ENCODE measurements at regions not wholly inside any gene's neighbourhood (a gene's known extent, or its start where the extent isn't known, plus 50 kb on each side); places are given as distances from the start of the nearest gene placed in this dataset.

- TF ChIP-seq, protein P1, sequence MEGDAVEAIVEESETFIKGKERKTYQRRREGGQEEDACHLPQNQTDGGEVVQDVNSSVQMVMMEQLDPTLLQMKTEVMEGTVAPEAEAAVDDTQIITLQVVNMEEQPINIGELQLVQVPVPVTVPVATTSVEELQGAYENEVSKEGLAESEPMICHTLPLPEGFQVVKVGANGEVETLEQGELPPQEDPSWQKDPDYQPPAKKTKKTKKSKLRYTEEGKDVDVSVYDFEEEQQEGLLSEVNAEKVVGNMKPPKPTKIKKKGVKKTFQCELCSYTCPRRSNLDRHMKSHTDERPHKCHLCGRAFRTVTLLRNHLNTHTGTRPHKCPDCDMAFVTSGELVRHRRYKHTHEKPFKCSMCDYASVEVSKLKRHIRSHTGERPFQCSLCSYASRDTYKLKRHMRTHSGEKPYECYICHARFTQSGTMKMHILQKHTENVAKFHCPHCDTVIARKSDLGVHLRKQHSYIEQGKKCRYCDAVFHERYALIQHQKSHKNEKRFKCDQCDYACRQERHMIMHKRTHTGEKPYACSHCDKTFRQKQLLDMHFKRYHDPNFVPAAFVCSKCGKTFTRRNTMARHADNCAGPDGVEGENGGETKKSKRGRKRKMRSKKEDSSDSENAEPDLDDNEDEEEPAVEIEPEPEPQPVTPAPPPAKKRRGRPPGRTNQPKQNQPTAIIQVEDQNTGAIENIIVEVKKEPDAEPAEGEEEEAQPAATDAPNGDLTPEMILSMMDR (conservative IDR thresholded peaks at IDR 0.05; ENCODE audit: low read depth, low read length) = no peak
- TF ChIP-seq RFX5 (IDR thresholded peaks at IDR 0.05; ENCODE audit: low read depth, low read length) (no peak), FOS (IDR thresholded peaks at IDR 0.05; ENCODE audit: low read depth, low read length) (no peak), MAZ (IDR thresholded peaks at IDR 0.05; ENCODE audit: borderline replicate concordance, low read depth, low read length) (no peak), POLR2A (IDR thresholded peaks at IDR 0.05; ENCODE audit: low read depth, low read length) (no peak), CEBPB (IDR thresholded peaks at IDR 0.05; ENCODE audit: low read depth, low read length) (no peak), NFE2L2 (IDR thresholded peaks at IDR 0.05; ENCODE audit: low read depth, low read length) (no peak), SMC3 (IDR thresholded peaks at IDR 0.05; ENCODE audit: low read depth, low read length) (no peak)
- TF ChIP-seq, protein P2, sequence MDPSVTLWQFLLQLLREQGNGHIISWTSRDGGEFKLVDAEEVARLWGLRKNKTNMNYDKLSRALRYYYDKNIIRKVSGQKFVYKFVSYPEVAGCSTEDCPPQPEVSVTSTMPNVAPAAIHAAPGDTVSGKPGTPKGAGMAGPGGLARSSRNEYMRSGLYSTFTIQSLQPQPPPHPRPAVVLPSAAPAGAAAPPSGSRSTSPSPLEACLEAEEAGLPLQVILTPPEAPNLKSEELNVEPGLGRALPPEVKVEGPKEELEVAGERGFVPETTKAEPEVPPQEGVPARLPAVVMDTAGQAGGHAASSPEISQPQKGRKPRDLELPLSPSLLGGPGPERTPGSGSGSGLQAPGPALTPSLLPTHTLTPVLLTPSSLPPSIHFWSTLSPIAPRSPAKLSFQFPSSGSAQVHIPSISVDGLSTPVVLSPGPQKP (IDR thresholded peaks at IDR 0.05; ENCODE audit: borderline replicate concordance, low read depth, low read length) = no peak
These were observed 411.3 kb upstream of the AUTS2 start for GRCh38 chr7:69186974-69187373.

Measured in IMR-90 (cell line).